C4-2B (cell line): ENCODE measurements at regions not wholly inside any gene's neighbourhood (a gene's known extent, or its start where the extent isn't known, plus 50 kb on each side); places are given as distances from the start of the nearest gene placed in this dataset.

Experiments used
- H3K27ac ChIP-seq: fragments of 450-650 bp; 2 replicates; pipeline ENCODE4 v1.5.1; 2017
- CTCF ChIP-seq: fragments of 450-650 bp; conservative IDR thresholded peaks from 2 replicates; pipeline ENCODE4 v1.5.1; 2017; ENCODE audit warnings: mild to moderate bottlenecking
- ZFX ChIP-seq: fragments of 450-650 bp; IDR thresholded peaks from 2 replicates; pipeline ENCODE4 v1.6.1; 2017

- H3K27ac ChIP-seq, result no peak overlapping the region
- TF ChIP-seq CTCF, result no peak
- TF ChIP-seq ZFX, result no peak
Observed at GRCh38 chr1:108057541-108057940, 92.6 kb upstream of the VAV3 start.

GRCh38 chr1:108056436-108056990, 91.5 kb upstream of the VAV3 start:
- H3K27ac ChIP-seq, result no peak overlapping the region
- TF ChIP-seq CTCF (no peak), ZFX (no peak)

GRCh38 chr1:108055387-108055786, 90.4 kb upstream of the VAV3 start:
- H3K27ac ChIP-seq, result no peak overlapping the region
- TF ChIP-seq CTCF (no peak), ZFX (no peak)

GRCh38 chr1:108054396-108054795, 89.4 kb upstream of the VAV3 start:
- no peak for TF ChIP-seq CTCF
- TF ChIP-seq ZFX, result no peak

DNA sequence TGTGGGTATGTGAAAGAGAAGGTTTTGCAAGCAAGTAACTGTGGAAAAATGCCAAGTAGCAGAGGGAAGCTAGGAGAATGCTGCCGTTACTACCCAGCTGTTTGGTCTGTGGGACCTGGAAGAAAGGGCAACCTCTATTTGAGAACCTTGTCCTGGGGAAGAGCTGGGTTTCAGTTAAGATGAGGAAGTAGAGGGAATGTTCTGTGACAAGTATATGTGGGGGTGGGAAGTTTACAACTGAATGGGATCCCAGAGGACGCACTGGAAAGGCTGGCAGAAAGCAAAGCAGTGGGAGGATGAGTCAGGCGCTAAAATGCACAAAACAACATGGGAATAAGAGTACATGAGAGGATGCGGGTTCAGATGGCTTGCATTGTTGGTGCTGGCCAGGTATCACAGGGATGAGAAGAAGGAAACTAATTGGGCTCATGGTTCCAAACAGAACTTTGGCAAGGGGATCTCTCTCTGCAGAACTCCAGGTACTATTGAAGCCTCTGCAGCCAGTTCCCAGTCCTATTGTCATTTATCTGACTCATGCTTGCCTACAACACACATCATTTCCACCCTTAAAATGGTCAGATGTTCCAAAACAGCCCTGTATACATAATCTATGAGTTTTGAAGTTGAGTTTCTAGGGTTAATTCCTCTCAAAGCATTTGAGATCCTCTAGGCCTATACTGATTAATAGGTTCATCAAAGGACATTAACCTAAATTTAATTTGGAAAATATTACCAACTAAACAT, 88.5 kb upstream of the VAV3 start:
- TF ChIP-seq CTCF, result no peak
- TF ChIP-seq ZFX, result no peak
- no peak overlapping the region for H3K27ac ChIP-seq

More at GRCh38 chr1:108054396-108054795, 89.4 kb upstream of the VAV3 start:
- H3K27ac ChIP-seq, result no peak overlapping the region

DNA sequence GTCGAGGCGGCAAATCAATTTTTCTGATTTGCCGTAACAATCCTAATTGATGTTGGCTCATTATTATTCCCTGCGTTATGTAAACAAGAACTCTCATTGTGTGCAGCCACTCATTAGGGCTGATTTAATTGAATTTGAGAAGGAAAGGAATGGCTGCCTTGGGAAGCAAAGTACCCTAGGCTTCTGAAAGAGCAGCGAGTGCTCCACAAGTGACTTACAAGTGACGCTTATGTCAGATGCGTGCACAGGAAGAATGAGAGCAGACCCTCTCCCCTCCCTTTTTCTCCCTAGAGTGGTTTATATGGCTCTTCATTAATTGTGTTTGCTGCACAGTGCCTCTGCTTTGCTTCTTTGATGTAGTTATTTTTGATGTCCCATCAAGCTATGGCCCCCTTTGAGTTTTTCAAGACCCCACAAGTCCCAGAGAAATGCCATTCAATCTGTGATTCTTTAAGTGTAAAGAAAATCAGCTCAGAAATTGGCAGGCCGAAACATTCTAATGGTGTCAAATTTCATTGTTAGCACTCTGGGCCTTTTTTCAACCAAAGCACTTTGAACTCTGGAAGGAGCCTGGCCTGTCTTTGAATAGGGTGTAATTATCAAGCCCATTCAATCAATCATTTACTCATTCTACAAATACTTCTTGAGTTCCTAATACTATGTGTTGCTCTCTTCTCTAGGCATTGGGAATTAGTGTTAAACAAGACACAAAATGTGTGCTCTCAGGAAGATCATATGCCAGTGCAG, 86.8 kb upstream of the VAV3 start:
- TF ChIP-seq CTCF (no peak), ZFX (no peak)
- H3K27ac ChIP-seq, result peak overlapping the region; percentile 59
